Calu3 (cell line): ENCODE measurements at regions not wholly inside any gene's neighbourhood (a gene's known extent, or its start where the extent isn't known, plus 50 kb on each side); places are given as distances from the start of the nearest gene placed in this dataset.
"Not testable (repeated sequence)": the region's sequence is repeated elsewhere in the genome, so short reads cannot be mapped to it uniquely, and the experiment has no call there.

Experiments used
- BruUV-seq: library from RNA; stranded (reverse); fragments of 400-500 nt; replicated peaks from 2 replicates; lab custom pipeline; 2021; lab: Mats Ljungman, UMichigan
- CTCF ChIA-PET: fragments of 300-600 bp; sonication (Branson Sonifier 250); formaldehyde crosslinking; loops from one replicate; lab custom pipeline; 2022; ENCODE audit warnings: antibody characterized with exemption; lab: Charles Lee
- DNase-seq: peaks from one replicate; pipeline ENCODE4 v3.0.0; 2022
- H3K27ac Mint-ChIP-seq: one replicate; pipeline ENCODE4 v1.8.0; 2022; ENCODE audit warnings: mixed read lengths; ENCODE audit not compliant: unreplicated experiment
- H3K27me3 Mint-ChIP-seq: one replicate; pipeline ENCODE4 v1.8.0; 2022; ENCODE audit warnings: mixed read lengths; ENCODE audit not compliant: unreplicated experiment
- H3K36me3 Mint-ChIP-seq: one replicate; pipeline ENCODE4 v1.8.0; 2022; ENCODE audit warnings: mild to moderate bottlenecking, moderate library complexity, mixed read lengths; ENCODE audit not compliant: insufficient read depth, unreplicated experiment
- H3K4me1 Mint-ChIP-seq: one replicate; pipeline ENCODE4 v1.8.0; 2022; ENCODE audit warnings: mild to moderate bottlenecking, low read depth, mixed read lengths; ENCODE audit not compliant: unreplicated experiment
- H3K4me3 Mint-ChIP-seq: one replicate; pipeline ENCODE4 v1.8.0; 2022; ENCODE audit warnings: mild to moderate bottlenecking, low read depth, moderate library complexity, mixed read lengths; ENCODE audit not compliant: unreplicated experiment
- H3K9me3 Mint-ChIP-seq: one replicate; pipeline ENCODE4 v1.8.0; 2022; ENCODE audit warnings: low read depth, mixed read lengths; ENCODE audit not compliant: unreplicated experiment
- intact Hi-C: fragments of 100-400 bp; cut with micrococcal nuclease; formaldehyde crosslinking; loops from one replicate; pipeline ENCODE4 v1.10.0; 2022; ENCODE audit not compliant: unreplicated experiment
- TF ChIP-seq, protein P1 (sequence below): fragments of 200-600 bp; IDR thresholded peaks from one replicate; pipeline ENCODE4 v1.8.0; 2022; ENCODE audit warnings: antibody characterized with exemption; ENCODE audit not compliant: unreplicated experiment

DNA sequence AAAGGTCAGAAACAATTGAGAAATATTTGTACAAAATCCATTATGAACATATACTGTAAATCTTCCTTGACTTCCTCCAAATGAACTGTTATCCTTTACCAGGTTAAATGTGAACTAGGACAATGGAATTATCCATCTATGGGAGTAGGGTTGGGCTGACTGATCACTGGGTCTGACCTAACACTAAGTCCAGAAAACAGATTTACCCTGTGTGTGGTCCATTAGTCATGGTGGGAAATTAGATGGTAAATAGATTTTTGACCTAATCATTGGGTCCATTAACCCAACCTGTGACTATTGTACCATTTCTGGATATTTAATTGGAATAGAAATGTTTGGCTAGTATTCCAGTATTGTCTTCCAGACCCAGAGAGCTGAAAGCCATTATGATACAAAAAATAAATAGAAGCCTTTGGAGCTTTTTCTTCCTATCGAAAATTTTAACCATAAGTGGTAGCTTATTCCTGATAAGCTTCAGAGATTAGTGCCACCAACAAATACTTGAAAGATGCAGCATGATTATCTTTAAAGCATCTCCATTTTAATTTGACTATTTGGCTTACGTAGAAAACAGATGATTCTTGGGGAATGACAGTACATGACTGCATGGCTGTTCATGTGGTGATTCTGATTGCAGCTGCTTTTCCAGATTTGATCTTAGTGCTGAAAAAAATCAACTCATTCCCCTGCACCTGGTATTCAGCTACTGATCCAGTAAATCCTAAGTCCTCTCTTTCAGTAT is 703.2 kb upstream of the FSHR start:
- Mint-ChIP-seq H3K27ac (no peak overlapping the region), H3K36me3 (no peaks in the 10 kb centered on the region), H3K4me1 (no peaks in the 10 kb centered on the region), H3K27me3 (no peaks in the 10 kb centered on the region), H3K4me3 (no peak overlapping the region), H3K9me3 (peaks cover 9% of the 10 kb centered on the region)
- intact Hi-C loops, result no loop called here
- no TSS peak for BruUV-seq
- DNase-seq, result no peak
- CTCF ChIA-PET, result no interaction called here
- TF ChIP-seq, protein P1, sequence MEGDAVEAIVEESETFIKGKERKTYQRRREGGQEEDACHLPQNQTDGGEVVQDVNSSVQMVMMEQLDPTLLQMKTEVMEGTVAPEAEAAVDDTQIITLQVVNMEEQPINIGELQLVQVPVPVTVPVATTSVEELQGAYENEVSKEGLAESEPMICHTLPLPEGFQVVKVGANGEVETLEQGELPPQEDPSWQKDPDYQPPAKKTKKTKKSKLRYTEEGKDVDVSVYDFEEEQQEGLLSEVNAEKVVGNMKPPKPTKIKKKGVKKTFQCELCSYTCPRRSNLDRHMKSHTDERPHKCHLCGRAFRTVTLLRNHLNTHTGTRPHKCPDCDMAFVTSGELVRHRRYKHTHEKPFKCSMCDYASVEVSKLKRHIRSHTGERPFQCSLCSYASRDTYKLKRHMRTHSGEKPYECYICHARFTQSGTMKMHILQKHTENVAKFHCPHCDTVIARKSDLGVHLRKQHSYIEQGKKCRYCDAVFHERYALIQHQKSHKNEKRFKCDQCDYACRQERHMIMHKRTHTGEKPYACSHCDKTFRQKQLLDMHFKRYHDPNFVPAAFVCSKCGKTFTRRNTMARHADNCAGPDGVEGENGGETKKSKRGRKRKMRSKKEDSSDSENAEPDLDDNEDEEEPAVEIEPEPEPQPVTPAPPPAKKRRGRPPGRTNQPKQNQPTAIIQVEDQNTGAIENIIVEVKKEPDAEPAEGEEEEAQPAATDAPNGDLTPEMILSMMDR, result no peak

DNA sequence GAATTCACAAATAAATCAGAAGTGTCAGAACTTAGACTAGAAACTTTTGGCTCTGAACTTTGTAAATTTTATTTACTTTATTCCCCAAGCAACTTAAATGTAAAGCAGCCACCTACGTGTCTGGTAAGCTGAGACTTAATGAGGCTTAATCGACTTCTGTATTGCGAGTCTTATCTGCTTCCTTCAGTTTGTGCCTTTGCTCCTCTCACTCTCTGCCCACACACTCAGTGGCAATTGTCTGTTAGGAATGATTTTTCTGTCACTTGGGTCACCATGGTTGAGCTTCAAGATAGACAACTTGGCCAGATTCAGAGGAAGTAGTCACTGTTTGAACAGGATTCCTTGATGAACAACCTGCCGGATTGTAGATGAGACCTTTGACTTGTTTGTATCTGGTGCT is 691.4 kb upstream of the FSHR start:
- H3K4me1 Mint-ChIP-seq, result no peaks in the 10 kb centered on the region
- no peak overlapping the region for H3K4me3 Mint-ChIP-seq
- TF ChIP-seq, protein P1, result no peak
- intact Hi-C loops, result no loop called here
- no peaks in the 10 kb centered on the region for H3K36me3 Mint-ChIP-seq
- CTCF ChIA-PET, result no interaction called here
- no peak overlapping the region for H3K27ac Mint-ChIP-seq
- H3K27me3 Mint-ChIP-seq, result no peaks in the 10 kb centered on the region
- H3K9me3 Mint-ChIP-seq, result no peaks in the 10 kb centered on the region
- DNase-seq, result no peak
- no TSS peak for BruUV-seq

DNA sequence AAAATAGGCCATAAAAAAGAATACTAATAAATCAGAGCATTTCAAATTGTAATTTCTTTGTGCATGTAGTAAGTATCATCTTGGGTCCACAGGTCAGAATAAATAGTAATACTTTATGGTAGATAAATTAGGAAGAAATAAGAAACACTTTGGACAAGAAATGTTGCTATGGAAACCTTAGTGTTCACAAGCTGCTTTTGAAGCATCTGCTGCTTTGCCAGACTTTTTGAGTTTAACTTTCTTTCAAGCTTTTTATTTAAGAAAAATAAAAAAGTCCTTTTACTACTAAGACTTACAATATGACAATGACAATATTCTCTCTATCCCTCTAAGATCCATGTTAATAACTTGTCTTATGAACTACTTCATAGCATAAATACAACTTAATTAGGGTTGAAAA is 690.7 kb upstream of the FSHR start:
- Mint-ChIP-seq H3K27me3 (no peaks in the 10 kb centered on the region), H3K27ac (no peak overlapping the region), H3K36me3 (no peaks in the 10 kb centered on the region), H3K9me3 (no peaks in the 10 kb centered on the region), H3K4me1 (no peaks in the 10 kb centered on the region), H3K4me3 (no peak overlapping the region)
- TF ChIP-seq, protein P1, result no peak
- intact Hi-C loops, result no loop called here
- CTCF ChIA-PET, result no interaction called here
- BruUV-seq, result no TSS peak
- DNase-seq, result no peak

DNA sequence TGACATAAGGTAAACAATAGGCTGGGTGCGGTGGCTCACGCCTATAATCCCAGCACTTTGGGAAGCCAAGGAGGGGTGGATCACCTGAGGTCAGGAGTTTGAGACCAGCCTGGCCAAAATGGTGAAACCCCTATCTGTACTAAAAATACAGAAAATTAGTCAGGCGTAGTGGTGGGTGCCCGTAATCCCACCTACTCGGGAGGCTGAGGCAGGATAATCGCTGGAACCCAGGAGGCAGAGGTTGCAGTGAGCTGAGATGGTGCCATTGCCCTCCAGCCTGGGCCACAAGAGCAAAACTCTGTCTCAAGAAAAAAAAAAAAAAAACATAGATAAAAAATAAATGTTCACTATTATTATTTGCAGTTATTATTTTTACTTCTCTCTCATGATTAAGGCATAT is 689.8 kb upstream of the FSHR start:
- H3K27me3 Mint-ChIP-seq, CTCF ChIA-PET, BruUV-seq, H3K4me1 Mint-ChIP-seq, H3K27ac Mint-ChIP-seq, intact Hi-C loops, H3K4me3 Mint-ChIP-seq, H3K36me3 Mint-ChIP-seq, DNase-seq, H3K9me3 Mint-ChIP-seq: not testable (repeated sequence)

DNA sequence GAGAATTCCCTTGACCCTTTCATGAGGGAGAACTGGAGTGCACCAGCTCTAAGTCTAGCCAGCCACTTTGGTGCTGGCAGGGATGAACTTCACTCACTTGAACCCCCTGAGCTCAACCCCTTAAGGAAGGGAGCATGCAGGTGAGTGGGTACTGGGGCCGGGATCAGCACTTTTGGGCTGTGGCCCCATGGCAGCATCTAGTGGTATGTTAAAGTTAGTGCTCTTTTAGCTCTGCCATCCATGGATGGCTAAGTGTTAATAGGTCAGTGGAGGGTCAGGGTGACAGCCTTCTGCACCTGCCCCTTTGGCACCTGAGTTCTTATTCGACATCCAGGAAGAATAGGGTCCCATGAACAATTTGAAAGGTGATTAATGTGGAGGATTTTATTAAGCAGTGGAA is 689.0 kb upstream of the FSHR start:
- H3K27ac Mint-ChIP-seq, result no peak overlapping the region
- no peak overlapping the region for H3K4me3 Mint-ChIP-seq
- H3K9me3 Mint-ChIP-seq, result no peaks in the 10 kb centered on the region
- TF ChIP-seq, protein P1, result no peak
- CTCF ChIA-PET, result no interaction called here
- no peaks in the 10 kb centered on the region for H3K4me1 Mint-ChIP-seq
- no peaks in the 10 kb centered on the region for H3K27me3 Mint-ChIP-seq
- no peaks in the 10 kb centered on the region for H3K36me3 Mint-ChIP-seq
- no peak for DNase-seq
- intact Hi-C loops, result no loop called here
- no TSS peak for BruUV-seq
